Testis (tissue), 2 donors: ENCODE measurements at regions not wholly inside any gene's neighbourhood (a gene's known extent, or its start where the extent isn't known, plus 50 kb on each side); places are given as distances from the start of the nearest gene placed in this dataset.

ENCODE experiments used
- POLR2A ChIP-seq: fragments of 450-650 bp; IDR thresholded peaks from one replicate; pipeline ENCODE4 v1.6.1; 2017; ENCODE audit warnings: antibody characterized with exemption, mild to moderate bottlenecking, moderate library complexity
- TF ChIP-seq, protein P1 (sequence below), 3 experiments: fragments of 450-650 bp in 2 of 3; fragments of 200-600 bp in 1 of 3; sonication (generic) in 1 of 3; IDR thresholded peaks; one replicate each; pipeline ENCODE4 v1.5.1; 2016 to 2019; ENCODE audit warnings: antibody characterized with exemption in 3 of 3, mild to moderate bottlenecking in 2 of 3, moderate library complexity in 1 of 3

DNA sequence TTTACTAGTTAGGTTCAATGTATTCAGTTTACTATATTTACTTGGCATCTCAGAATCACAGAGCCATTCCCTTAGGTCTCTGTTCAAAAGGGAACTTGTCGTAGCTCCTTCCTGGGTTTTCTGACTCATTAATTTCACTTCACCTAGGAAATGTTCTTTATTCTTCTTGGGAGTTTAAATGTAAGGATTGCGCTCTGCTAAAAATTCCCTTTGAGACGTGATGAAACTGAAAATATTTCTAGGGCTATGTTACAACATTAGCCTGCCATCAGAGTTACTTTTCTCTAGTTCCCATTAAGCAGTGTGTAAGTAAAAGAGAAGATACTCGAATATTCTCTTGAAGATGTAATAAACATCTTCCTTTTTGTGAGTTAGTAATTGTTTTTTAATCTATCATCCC lies 209.5 kb downstream of the CASP12 start:
- TF ChIP-seq, protein P1, sequence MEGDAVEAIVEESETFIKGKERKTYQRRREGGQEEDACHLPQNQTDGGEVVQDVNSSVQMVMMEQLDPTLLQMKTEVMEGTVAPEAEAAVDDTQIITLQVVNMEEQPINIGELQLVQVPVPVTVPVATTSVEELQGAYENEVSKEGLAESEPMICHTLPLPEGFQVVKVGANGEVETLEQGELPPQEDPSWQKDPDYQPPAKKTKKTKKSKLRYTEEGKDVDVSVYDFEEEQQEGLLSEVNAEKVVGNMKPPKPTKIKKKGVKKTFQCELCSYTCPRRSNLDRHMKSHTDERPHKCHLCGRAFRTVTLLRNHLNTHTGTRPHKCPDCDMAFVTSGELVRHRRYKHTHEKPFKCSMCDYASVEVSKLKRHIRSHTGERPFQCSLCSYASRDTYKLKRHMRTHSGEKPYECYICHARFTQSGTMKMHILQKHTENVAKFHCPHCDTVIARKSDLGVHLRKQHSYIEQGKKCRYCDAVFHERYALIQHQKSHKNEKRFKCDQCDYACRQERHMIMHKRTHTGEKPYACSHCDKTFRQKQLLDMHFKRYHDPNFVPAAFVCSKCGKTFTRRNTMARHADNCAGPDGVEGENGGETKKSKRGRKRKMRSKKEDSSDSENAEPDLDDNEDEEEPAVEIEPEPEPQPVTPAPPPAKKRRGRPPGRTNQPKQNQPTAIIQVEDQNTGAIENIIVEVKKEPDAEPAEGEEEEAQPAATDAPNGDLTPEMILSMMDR (IDR thresholded peaks at IDR 0.05), result no peak
- TF ChIP-seq POLR2A, result no peak
